ENCODE measurements at regions not wholly inside any gene's neighbourhood (a gene's known extent, or its start where the extent isn't known, plus 50 kb on each side); places are given as distances from the start of the nearest gene placed in this dataset.

DNA sequence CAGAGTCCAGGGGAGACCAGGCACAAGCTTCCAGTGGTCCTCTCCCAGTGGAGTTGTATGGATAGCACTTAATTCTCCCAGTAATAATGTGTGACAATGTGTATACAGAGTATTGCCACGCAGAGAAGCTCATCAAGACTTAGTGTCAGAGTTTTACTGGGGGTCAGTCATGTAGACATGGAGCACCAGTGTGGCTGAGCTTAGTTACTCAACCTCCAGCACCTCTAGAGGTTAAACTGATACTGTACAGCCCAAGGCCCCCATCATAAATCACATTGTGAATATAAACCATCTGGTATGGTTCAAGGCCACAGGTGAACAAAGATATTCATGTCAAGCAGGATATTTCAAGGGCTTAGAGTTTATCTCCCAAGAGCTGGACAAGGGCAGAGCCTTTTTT, 378.1 kb upstream of the TMPO start:
- TF ChIP-seq CTCF (IDR thresholded peaks at IDR 0.05; ENCODE audit: poor library complexity, severe bottlenecking) (no peak), POLR2AphosphoS5 (IDR thresholded peaks at IDR 0.05) (no peak), EP300 (conservative IDR thresholded peaks at IDR 0.05; ENCODE audit: poor library complexity, severe bottlenecking) (no peak), RAD21 (conservative IDR thresholded peaks at IDR 0.05) (no peak)

Data from neural cell (in vitro differentiated cells).